Smooth muscle cell (in vitro differentiated cells): ENCODE measurements at regions not wholly inside any gene's neighbourhood (a gene's known extent, or its start where the extent isn't known, plus 50 kb on each side); places are given as distances from the start of the nearest gene placed in this dataset.

Experiments used
- DNase-seq: peaks from one replicate; lab custom pipeline; 2025; ENCODE audit not compliant: unreplicated experiment; lab: John Stamatoyannopoulos, UW
- H2AFZ ChIP-seq: fragments of 200-600 bp; sonication (generic); 2 replicates; pipeline ENCODE4 v1.6.0; 2016; ENCODE audit warnings: antibody characterized with exemption, low read depth, mild to moderate bottlenecking
- H3F3A ChIP-seq: fragments of 200-600 bp; sonication (generic); 2 replicates; pipeline ENCODE4 v1.6.0; 2017; ENCODE audit warnings: antibody characterized with exemption, low read depth
- H3K27ac ChIP-seq: fragments of 200-600 bp; sonication (generic); 2 replicates; pipeline ENCODE4 v1.5.1; 2016; ENCODE audit warnings: low read depth, mild to moderate bottlenecking
- H3K27me3 ChIP-seq: fragments of 200-600 bp; sonication (generic); 2 replicates; pipeline ENCODE4 v1.6.1; 2016; ENCODE audit warnings: low read depth, mild to moderate bottlenecking
- H3K36me3 ChIP-seq: fragments of 200-600 bp; sonication (generic); 2 replicates; pipeline ENCODE4 v1.5.1; 2016; ENCODE audit warnings: low read depth
- H3K4me1 ChIP-seq: fragments of 200-600 bp; sonication (generic); 2 replicates; pipeline ENCODE4 v1.5.1; 2016; ENCODE audit warnings: low read depth
- H3K4me2 ChIP-seq: fragments of 200-600 bp; sonication (generic); 2 replicates; pipeline ENCODE4 v1.6.0; 2016; ENCODE audit warnings: mild to moderate bottlenecking
- H3K4me3 ChIP-seq: fragments of 200-600 bp; sonication (generic); 2 replicates; pipeline ENCODE4 v1.5.1; 2016; ENCODE audit warnings: mild to moderate bottlenecking
- H3K79me2 ChIP-seq: fragments of 200-600 bp; sonication (generic); 2 replicates; pipeline ENCODE4 v1.6.0; 2016; ENCODE audit warnings: low read depth, mild to moderate bottlenecking
- H3K9ac ChIP-seq: fragments of 200-600 bp; sonication (generic); 2 replicates; pipeline ENCODE4 v1.6.0; 2016; ENCODE audit warnings: low read depth
- H3K9me3 ChIP-seq: fragments of 200-600 bp; sonication (generic); replicated peaks from 2 replicates; pipeline ENCODE4 v1.5.1; 2016; ENCODE audit warnings: low read depth
- H4K20me1 ChIP-seq: fragments of 200-600 bp; sonication (generic); 2 replicates; pipeline ENCODE4 v1.6.0; 2016; ENCODE audit warnings: low read depth
- CTCF ChIP-seq: fragments of 200-600 bp; sonication (generic); IDR thresholded peaks from 2 replicates; pipeline ENCODE4 v1.5.1; 2017; ENCODE audit warnings: borderline replicate concordance, mild to moderate bottlenecking, antibody characterized with exemption; ENCODE audit not compliant: insufficient read depth, poor library complexity, severe bottlenecking
- WGBS: methylation state at CpG from one replicate; pipeline ENCODE4 v1.1.7; 2016; ENCODE audit warnings: low lambda C conversion rate; 5-methylcytosine and 5-hydroxymethylcytosine counted together

GRCh38 chr13:75936791-75937190 lies 300.7 kb downstream of the LMO7 start:
- Histone ChIP-seq H3K4me2 (no peak overlapping the region), H3F3A (no peaks in the 10 kb centered on the region), H3K27ac (no peak overlapping the region), H3K4me1 (no peaks in the 10 kb centered on the region), H3K9me3 (no peaks in the 10 kb centered on the region), H3K4me3 (no peak overlapping the region), H3K9ac (no peak overlapping the region), H4K20me1 (no peaks in the 10 kb centered on the region), H3K27me3 (no peaks in the 10 kb centered on the region), H2AFZ (no peak overlapping the region), H3K36me3 (no peaks in the 10 kb centered on the region), H3K79me2 (no peaks in the 10 kb centered on the region)
- no peak for TF ChIP-seq CTCF
- 100% methylated on average over 1 of the region's 1 CpG for WGBS
- DNase-seq, result no peak

GRCh38 chr13:75935805-75936204 lies 299.7 kb downstream of the LMO7 start:
- DNase-seq, result no peak
- no peak overlapping the region for H3K4me2 ChIP-seq
- no peak overlapping the region for H3K4me3 ChIP-seq
- no peak overlapping the region for H3K9ac ChIP-seq
- H4K20me1 ChIP-seq, result no peaks in the 10 kb centered on the region
- H3K36me3 ChIP-seq, result no peaks in the 10 kb centered on the region
- H3K4me1 ChIP-seq, result no peaks in the 10 kb centered on the region
- no peak overlapping the region for H3K27ac ChIP-seq
- no peaks in the 10 kb centered on the region for H3K9me3 ChIP-seq
- no peaks in the 10 kb centered on the region for H3K27me3 ChIP-seq
- TF ChIP-seq CTCF, result no peak
- no peak overlapping the region for H2AFZ ChIP-seq
- H3F3A ChIP-seq, result no peaks in the 10 kb centered on the region
- no peaks in the 10 kb centered on the region for H3K79me2 ChIP-seq
- 98% methylated on average over 2 of the region's 2 CpGs for WGBS

- Histone ChIP-seq H3K27me3 (no peaks in the 10 kb centered on the region), H2AFZ (no peak overlapping the region), H3K4me2 (peak overlapping the region; percentile 14), H3K79me2 (no peaks in the 10 kb centered on the region), H4K20me1 (no peaks in the 10 kb centered on the region), H3K9me3 (no peaks in the 10 kb centered on the region), H3F3A (no peaks in the 10 kb centered on the region), H3K36me3 (no peaks in the 10 kb centered on the region), H3K9ac (no peak overlapping the region), H3K27ac (no peak overlapping the region), H3K4me3 (no peak overlapping the region), H3K4me1 (no peaks in the 10 kb centered on the region)
- no peak for TF ChIP-seq CTCF
- DNase-seq, result no peak
- WGBS, result 75% methylated on average over 1 of the region's 1 CpG
Observed at GRCh38 chr13:75934889-75935288, 298.8 kb downstream of the LMO7 start.

DNA sequence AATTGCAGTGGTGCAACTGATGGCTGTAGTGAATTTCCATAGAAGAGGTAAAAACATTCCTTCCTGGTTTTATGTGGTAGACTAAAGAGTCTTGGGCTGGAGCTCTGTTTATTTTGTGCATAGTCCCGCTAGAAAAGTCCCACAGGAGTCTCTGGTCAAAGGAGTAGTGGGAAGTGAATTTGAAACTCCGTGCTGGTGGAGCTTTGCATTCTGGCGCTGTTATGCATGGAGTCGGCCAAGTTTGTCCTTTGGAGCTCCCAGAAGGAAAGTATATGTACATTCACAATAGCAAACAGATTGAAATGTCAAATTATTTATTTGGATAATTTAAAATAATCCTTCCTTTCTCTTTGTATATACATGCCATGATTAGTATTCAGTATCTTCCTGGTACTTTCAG lies 296.5 kb downstream of the LMO7 start:
- Histone ChIP-seq H3K27ac (no peak overlapping the region), H3F3A (no peaks in the 10 kb centered on the region), H3K36me3 (no peaks in the 10 kb centered on the region), H3K9ac (no peak overlapping the region), H3K4me2 (no peak overlapping the region), H3K27me3 (no peaks in the 10 kb centered on the region), H3K79me2 (no peaks in the 10 kb centered on the region), H3K4me1 (no peaks in the 10 kb centered on the region), H3K4me3 (no peak overlapping the region), H4K20me1 (no peaks in the 10 kb centered on the region), H3K9me3 (no peaks in the 10 kb centered on the region), H2AFZ (no peak overlapping the region)
- TF ChIP-seq CTCF, result no peak
- 94% methylated on average over 4 of the region's 4 CpGs for WGBS
- no peak for DNase-seq
